GM21515 (cell line): ENCODE measurements at regions not wholly inside any gene's neighbourhood (a gene's known extent, or its start where the extent isn't known, plus 50 kb on each side); places are given as distances from the start of the nearest gene placed in this dataset.
"Not testable (repeated sequence)": the region's sequence is repeated elsewhere in the genome, so short reads cannot be mapped to it uniquely, and the experiment has no call there.

Experiments used
- ATAC-seq: cut with Tn5 transposase; IDR thresholded peaks from one replicate; pipeline ENCODE4 v1.9.1; 2021; ENCODE audit not compliant: unreplicated experiment

GRCh38 chr11:42422090-42422489 lies 889.7 kb upstream of the API5 start:
- ATAC-seq = no peak

GRCh38 chr11:42434911-42435310 lies 876.9 kb upstream of the API5 start:
- ATAC-seq = not testable (repeated sequence)

GRCh38 chr11:42444406-42444805 lies 867.4 kb upstream of the API5 start:
- no peak for ATAC-seq

- no peak for ATAC-seq
Observed at GRCh38 chr11:42462558-42463310, 849.1 kb upstream of the API5 start.

- no peak for ATAC-seq
Observed at GRCh38 chr11:42465623-42466022, 846.2 kb upstream of the API5 start.

- no peak for ATAC-seq
Observed at GRCh38 chr11:42473106-42473505, 838.7 kb upstream of the API5 start.

GRCh38 chr11:42482822-42483221 lies 829.0 kb upstream of the API5 start:
- no peak for ATAC-seq

GRCh38 chr11:42490506-42490905 lies 821.3 kb upstream of the API5 start:
- no peak for ATAC-seq

- no peak for ATAC-seq
Observed at GRCh38 chr11:42494459-42494858, 817.3 kb upstream of the API5 start.

GRCh38 chr11:42498971-42499370 lies 812.8 kb upstream of the API5 start:
- ATAC-seq = no peak

GRCh38 chr11:42502151-42502550 lies 809.6 kb upstream of the API5 start:
- no peak for ATAC-seq

GRCh38 chr11:42521994-42522393 lies 789.8 kb upstream of the API5 start:
- ATAC-seq = no peak

GRCh38 chr11:42524534-42525227 lies 787.1 kb upstream of the API5 start:
- peak; percentile 93 for ATAC-seq

- ATAC-seq = no peak
Observed at GRCh38 chr11:42526426-42526825, 785.4 kb upstream of the API5 start.

GRCh38 chr11:42528471-42528870 lies 783.3 kb upstream of the API5 start:
- ATAC-seq = no peak

- no peak for ATAC-seq
Observed at GRCh38 chr11:42528911-42529310, 782.9 kb upstream of the API5 start.

- ATAC-seq = no peak
Observed at GRCh38 chr11:42536611-42537360, 775.0 kb upstream of the API5 start.

GRCh38 chr11:42542336-42542735 lies 769.5 kb upstream of the API5 start:
- no peak for ATAC-seq

GRCh38 chr11:42543844-42544419 lies 767.9 kb upstream of the API5 start:
- no peak for ATAC-seq

GRCh38 chr11:42544726-42545125 lies 767.1 kb upstream of the API5 start:
- no peak for ATAC-seq

- no peak for ATAC-seq
Observed at GRCh38 chr11:42545954-42546353, 765.8 kb upstream of the API5 start.

- no peak for ATAC-seq
Observed at GRCh38 chr11:42552786-42553185, 759.0 kb upstream of the API5 start.
